GM12891 (cell line): ENCODE measurements at regions not wholly inside any gene's neighbourhood (a gene's known extent, or its start where the extent isn't known, plus 50 kb on each side); places are given as distances from the start of the nearest gene placed in this dataset.
"Not testable (repeated sequence)": the region's sequence is repeated elsewhere in the genome, so short reads cannot be mapped to it uniquely, and the experiment has no call there.

Experiments used
- DNase-seq: peaks from one replicate; pipeline ENCODE4 v3.0.0; 2011; ENCODE audit warnings: low spot score; ENCODE audit not compliant: insufficient read length
- FAIRE-seq: peaks from 2 replicates; lab custom pipeline; 2011; peaks lifted over from hg19 to GRCh38; lab: Jason Lieb, UNC
- PAX5 ChIP-seq: IDR thresholded peaks from 2 replicates; pipeline ENCODE4 v1.6.1; 2011; ENCODE audit warnings: low read length, moderate library complexity, mild to moderate bottlenecking; ENCODE audit not compliant: insufficient read depth, severe bottlenecking
- POLR2A ChIP-seq: IDR thresholded peaks from 2 replicates; pipeline ENCODE4 v1.6.1; 2011; ENCODE audit warnings: low read depth, low read length, control low read depth
- POLR2AphosphoS5 ChIP-seq: IDR thresholded peaks from 2 replicates; pipeline ENCODE4 v1.6.1; 2011; ENCODE audit warnings: low read depth, low read length, control low read depth
- POU2F2 ChIP-seq: IDR thresholded peaks from 2 replicates; pipeline ENCODE4 v1.6.1; 2011; ENCODE audit warnings: low read depth, mild to moderate bottlenecking, control low read depth, low read length, moderate library complexity
- SPI1 ChIP-seq: IDR thresholded peaks from 2 replicates; pipeline ENCODE4 v1.6.1; 2011; ENCODE audit warnings: low read depth, low read length, control low read depth
- TAF1 ChIP-seq: IDR thresholded peaks from 2 replicates; pipeline ENCODE4 v1.6.1; 2011; ENCODE audit warnings: low read depth, low read length, control low read depth

DNA sequence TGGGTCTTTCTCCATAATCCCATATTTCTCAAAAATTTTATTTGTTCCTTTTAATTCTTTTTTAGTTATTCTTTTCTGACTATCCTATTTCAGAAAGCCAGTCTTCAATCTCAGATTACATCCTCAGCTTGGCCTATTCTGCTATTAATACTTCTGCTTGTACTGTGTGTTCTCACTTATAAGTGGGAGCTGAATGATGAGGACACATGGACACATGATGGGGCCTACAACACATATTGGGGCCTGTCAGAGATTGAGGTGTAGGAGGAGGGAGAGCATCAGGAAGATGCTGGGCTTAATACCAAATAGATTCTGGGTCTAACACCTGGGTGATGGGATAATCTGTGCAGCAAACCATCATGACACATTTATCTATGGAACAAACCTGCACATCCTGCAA lies 82.3 kb downstream of the MAGEE1 start:
- TF ChIP-seq PAX5 = no peak
- DNase-seq (no peak), FAIRE-seq (no peak)

DNA sequence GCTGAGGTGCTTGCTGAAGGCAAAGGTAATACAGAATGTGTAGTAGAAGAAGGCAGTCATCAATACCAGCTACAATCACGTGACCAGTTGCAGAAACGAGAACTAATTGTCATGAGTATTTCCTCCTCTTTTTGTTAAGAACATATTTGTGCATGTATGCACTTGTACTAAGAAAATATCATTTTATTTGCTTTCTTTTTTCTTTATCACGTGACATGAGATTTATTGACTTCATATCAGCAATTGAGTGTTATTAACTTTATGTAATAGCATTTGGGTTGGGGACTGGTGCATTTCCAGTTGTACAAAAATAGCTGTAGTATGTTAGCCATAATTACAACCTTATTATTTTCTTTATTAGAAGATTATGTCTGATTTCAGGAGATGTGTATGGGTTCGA lies 90.0 kb downstream of the MAGEE1 start:
- FAIRE-seq (no peak), DNase-seq (no peak)
- no peak for TF ChIP-seq POU2F2
- TF ChIP-seq SPI1 = no peak
- no peak for TF ChIP-seq POLR2A
- no peak for TF ChIP-seq PAX5
- TF ChIP-seq TAF1 = no peak
- no peak for TF ChIP-seq POLR2AphosphoS5

DNA sequence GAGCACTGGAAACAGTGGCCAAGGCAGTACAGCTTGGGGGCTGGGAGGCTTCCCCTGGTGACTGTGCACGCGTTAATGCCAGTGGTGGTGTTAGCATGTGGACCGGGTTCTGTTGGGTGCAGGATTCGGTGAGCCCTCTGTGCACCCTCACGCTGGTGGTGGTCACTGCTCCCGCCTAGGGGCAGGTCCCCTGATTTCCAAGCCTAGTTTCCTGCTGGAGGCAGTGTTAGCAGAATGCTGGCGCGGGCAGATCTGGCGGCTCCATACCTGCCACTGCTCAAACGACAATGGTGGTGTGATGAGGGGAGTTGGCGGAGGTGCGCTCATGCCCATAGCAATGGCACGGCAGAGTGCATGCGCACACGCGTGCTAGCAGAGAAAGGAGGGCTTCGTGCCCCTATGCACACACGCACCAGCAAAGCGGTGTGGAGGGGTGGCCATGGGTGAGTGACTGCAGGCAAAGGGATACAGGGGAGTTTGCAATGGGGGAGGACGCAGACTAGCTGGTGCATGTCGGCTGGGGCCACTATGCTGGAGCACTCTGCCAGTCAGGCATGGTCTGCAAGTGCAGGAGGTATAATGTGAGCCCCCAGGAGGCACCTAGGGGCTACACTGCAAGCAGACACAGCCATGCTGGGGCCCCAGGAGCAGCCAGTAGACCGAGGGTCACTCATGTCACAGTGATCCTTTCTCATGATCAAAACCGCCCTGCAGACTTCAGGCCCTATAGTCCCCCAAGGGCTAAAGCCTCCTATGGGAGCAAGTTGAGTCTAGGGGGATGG lies 93.0 kb downstream of the MAGEE1 start:
- DNase-seq (no peak), FAIRE-seq (no peak)
- TF ChIP-seq POLR2AphosphoS5 (no peak), POU2F2 (no peak), PAX5 (no peak), TAF1 (no peak), POLR2A (no peak), SPI1 (no peak)

DNA sequence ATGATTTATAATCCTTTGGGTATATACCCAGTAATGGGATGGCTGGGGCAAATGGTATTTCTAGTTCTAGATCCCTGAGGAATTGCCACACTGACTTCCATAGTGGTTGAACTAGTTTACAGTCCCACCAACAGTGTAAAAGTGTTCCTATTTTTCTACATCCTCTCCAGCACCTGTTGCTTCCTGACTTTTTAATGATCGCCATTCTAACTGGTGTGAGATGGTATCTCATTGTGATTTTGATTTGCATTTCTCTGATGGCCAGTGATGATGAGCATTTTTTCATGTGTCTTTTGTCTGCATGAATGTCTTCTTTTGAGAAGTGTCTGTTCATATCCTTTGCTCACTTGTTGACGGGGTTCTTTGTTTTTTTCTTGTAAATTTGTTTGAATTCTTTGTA lies 108.2 kb downstream of the MAGEE1 start:
- FAIRE-seq, DNase-seq: not testable (repeated sequence)

DNA sequence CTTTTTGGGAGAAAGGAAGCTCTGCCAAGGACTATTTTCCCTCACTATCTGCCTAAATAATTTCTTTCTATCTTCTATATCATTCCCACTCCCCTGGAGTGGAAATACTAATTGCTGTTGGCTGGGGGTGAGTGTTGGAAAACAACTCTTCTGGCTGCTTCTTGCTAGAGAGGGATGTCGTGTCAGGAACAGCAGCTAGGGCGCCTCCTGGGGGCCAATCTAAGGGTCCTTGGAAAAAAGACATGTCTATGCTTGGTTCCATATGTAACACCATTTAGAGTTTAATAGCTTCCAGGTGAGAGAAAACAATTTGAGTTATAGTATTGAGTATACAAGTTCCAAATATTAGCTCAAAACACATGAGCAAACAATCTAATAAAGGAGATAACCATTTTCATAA lies 111.3 kb downstream of the MAGEE1 start:
- DNase-seq = no peak
- TF ChIP-seq TAF1 (no peak), POLR2A (no peak), SPI1 (no peak), POLR2AphosphoS5 (no peak), POU2F2 (no peak)
- no peak for FAIRE-seq

DNA sequence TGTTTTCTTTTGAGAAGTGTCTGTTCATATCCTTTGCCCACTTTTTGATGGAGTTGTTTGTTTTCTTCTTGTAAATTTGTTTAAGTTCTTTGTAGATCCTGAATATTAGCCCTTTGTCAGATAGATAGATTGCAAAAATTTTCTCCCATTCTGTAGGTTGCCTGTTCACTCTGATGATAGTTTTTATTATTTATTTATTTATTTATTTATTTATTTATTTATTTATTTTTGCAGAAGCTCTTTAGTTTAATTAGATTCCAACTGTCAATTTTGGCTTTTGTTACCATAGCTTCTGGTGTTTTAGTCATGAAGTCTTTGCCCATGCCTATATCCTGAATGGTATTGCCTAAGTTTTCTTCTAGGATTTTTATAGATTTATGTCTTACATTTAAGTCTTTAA lies 115.9 kb downstream of the MAGEE1 start:
- not testable (repeated sequence) for DNase-seq, FAIRE-seq

DNA sequence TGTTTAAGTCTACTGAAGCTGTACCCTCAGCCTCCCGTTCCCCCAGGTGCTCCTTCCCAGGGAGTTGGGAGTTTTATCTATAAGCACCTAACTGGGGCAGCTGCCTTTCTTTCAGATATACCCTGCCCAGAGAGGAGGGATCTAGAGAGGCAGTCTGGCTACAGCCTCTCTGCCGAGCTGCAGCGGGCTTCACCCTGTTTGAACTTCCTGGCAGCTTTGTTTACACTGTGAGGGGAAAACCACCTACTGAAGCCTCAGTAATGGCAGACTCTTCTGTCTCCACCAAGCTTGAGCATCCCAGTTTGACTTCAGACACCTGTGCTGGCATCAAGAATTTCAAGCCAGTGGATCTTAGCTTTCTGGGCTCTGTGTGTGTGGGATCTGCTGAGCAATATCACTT lies 122.5 kb downstream of the MAGEE1 start:
- DNase-seq (no peak), FAIRE-seq (no peak)
- TF ChIP-seq POLR2AphosphoS5 (no peak), PAX5 (no peak), POLR2A (no peak), SPI1 (no peak), POU2F2 (no peak), TAF1 (no peak)

DNA sequence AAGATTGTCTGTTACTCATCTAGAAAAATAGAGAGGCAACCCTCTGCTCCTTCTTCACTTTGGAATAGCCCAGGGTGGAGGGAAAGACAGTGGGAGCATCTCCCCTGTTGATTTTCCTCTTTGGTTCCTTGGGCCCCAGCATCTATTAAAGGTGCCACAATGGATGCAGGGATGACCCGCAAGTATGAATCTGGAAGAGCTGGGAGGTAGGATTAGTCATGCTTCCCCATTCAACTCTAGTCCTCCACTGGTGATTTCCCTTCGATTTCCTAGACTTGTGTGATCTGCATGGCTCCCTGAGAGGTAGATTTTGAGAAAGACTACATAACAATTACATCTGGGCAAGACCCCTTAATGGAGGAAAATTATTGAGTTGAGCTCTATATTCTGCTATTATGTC lies 127.8 kb downstream of the MAGEE1 start:
- FAIRE-seq (no peak), DNase-seq (no peak)
- TF ChIP-seq POU2F2 = no peak
- no peak for TF ChIP-seq PAX5
- TF ChIP-seq POLR2A = no peak
- TF ChIP-seq POLR2AphosphoS5 = no peak
- no peak for TF ChIP-seq SPI1
- TF ChIP-seq TAF1 = no peak

DNA sequence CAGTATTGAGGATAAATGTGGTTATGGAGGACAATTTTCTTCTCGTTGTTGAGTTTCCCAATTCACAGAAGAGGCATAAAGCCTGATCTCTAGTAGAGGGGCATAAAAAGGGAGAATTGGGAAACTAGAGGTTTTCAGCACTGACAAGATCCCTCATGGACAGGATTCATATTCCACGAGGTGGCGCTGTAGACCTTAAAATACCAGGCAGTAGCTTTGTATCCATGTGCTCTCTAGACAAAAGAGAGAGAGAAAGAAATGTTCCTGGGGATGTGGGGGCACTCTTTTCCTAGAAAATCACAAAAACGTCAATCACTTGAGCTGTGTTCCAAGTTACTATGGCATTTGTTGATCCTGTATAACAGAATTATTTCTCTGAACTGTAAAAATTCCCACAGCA lies 128.3 kb downstream of the MAGEE1 start:
- peak; percentile 0 for DNase-seq
- no peak for TF ChIP-seq POLR2AphosphoS5
- no peak for TF ChIP-seq SPI1
- TF ChIP-seq TAF1 = no peak
- TF ChIP-seq POLR2A = no peak
- no peak for TF ChIP-seq POU2F2
- no peak for TF ChIP-seq PAX5
- FAIRE-seq = peak; percentile 56

DNA sequence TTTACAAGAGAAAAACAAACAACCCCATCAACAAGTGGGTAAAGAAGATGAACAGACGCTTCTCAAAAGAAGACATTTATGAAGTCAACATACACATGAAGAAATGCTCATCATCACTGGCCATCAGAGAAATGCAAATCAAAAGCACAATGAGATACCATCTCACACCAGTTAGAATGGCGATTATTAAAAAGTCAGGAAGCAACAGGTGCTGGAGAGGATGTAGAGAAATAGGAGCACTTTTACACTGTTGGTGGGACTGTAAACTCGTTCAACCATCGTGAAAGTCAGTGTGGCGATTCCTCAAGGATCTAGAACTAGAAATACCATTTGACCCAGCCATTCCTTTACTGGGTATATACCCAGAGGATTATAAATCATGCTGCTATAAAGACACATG lies 137.3 kb downstream of the MAGEE1 start:
- FAIRE-seq = not testable (repeated sequence)

DNA sequence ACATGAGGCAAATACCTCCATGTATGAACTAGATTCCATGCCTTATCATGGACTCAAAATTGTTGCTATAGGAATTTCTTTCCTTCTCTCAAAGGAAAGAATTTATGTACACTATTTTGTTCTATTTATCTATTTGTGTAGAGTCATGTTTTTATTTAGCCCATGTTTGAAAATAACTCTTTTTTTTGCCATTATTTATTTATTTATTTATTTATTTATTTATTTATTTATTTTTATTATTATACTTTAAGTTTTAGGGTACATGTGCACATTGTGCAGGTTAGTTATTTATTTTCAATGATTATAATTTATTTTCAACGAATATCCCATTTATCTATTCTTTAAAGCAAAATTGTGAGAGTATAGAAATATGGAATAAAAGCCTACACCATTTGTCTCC lies 177.9 kb downstream of the MAGEE1 start:
- FAIRE-seq (no peak), DNase-seq (no peak)
- no peak for TF ChIP-seq PAX5
- TF ChIP-seq POU2F2 = no peak
- no peak for TF ChIP-seq TAF1

More for the DNA sequence above, 137.3 kb downstream of the MAGEE1 start:
- DNase-seq = not testable (repeated sequence)
